Right lobe of liver (tissue), 4 donors: ENCODE measurements at regions not wholly inside any gene's neighbourhood (a gene's known extent, or its start where the extent isn't known, plus 50 kb on each side); places are given as distances from the start of the nearest gene placed in this dataset.

Experiments used
- POLR2A ChIP-seq: fragments of 450-650 bp; IDR thresholded peaks from one replicate; pipeline ENCODE4 v1.6.1; 2017; ENCODE audit warnings: antibody characterized with exemption, mild to moderate bottlenecking
- TF ChIP-seq, protein P1 (sequence below), 4 donors: fragments of 200-600 bp in 3 of 4; fragments of 450-650 bp in 1 of 4; IDR thresholded peaks; one replicate each; pipeline versions ENCODE4 v1.5.1 to v1.8.0; 2016 to 2022; ENCODE audit warnings: antibody characterized with exemption in 4 of 4, mild to moderate bottlenecking in 2 of 4
- donor health status: DM: no; HTN: no; CAD: no.
- donor health status: DM: no; HTN: no; CAD: no.
- donor health status: DM: no; HTN: yes; CAD: no.

DNA sequence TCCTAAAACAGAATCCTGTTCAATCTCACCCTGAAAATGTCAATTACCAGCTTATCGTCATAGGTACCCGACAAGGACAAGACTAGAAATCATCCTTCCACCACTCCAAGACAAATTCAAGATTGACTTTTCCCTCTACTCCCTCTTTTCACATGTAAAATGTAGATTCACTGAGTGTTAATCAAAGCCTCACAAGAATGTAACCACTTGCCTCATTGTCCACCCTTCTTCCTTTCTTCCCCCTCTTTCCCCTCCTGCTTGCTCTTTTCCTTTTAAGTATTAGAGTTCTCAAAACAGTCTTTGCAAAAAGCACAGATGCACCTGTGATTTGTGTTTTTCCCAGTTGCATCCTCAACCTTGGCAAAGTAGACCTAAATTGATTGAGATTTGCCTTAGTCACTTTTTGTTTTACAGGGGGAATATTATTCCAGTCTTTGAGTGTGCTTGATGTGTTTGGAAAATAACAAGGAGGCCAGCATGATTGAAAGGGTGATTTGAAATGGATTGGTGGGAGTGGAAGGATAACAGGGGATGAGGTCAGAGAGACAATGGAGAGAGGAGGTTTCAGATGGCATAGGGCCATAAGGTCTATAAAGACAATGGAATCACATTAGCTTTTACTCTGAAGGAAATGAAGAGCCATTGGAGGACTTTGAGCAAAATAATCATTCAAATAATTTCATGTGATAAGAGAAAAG is 231.3 kb upstream of the TYRP1 start:
- no peak for TF ChIP-seq POLR2A
- TF ChIP-seq, protein P1, sequence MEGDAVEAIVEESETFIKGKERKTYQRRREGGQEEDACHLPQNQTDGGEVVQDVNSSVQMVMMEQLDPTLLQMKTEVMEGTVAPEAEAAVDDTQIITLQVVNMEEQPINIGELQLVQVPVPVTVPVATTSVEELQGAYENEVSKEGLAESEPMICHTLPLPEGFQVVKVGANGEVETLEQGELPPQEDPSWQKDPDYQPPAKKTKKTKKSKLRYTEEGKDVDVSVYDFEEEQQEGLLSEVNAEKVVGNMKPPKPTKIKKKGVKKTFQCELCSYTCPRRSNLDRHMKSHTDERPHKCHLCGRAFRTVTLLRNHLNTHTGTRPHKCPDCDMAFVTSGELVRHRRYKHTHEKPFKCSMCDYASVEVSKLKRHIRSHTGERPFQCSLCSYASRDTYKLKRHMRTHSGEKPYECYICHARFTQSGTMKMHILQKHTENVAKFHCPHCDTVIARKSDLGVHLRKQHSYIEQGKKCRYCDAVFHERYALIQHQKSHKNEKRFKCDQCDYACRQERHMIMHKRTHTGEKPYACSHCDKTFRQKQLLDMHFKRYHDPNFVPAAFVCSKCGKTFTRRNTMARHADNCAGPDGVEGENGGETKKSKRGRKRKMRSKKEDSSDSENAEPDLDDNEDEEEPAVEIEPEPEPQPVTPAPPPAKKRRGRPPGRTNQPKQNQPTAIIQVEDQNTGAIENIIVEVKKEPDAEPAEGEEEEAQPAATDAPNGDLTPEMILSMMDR (IDR thresholded peaks at IDR 0.05) = no peak
